ENCODE measurements at regions not wholly inside any gene's neighbourhood (a gene's known extent, or its start where the extent isn't known, plus 50 kb on each side); places are given as distances from the start of the nearest gene placed in this dataset.

- TF ChIP-seq USF1 (IDR thresholded peaks at IDR 0.05; ENCODE audit: borderline replicate concordance, low read depth) (no peak), NFIC (IDR thresholded peaks at IDR 0.05; ENCODE audit: borderline replicate concordance) (no peak), EP300 (IDR thresholded peaks at IDR 0.05; ENCODE audit: borderline replicate concordance in 1 of 2, low read depth in 1 of 2, low read length in 1 of 2) (no peak)
These were observed 400.8 kb upstream of the MYT1L start (continued) for GRCh38 chr2:2731816-2732284.

GRCh38 chr2:2731101-2731815 lies 400.2 kb upstream of the MYT1L start:
- TF ChIP-seq FOXM1 (IDR thresholded peaks at IDR 0.05; ENCODE audit: low read depth): no peak
- no peak for TF ChIP-seq FOXJ3 (CRISPR knock-in tag; IDR thresholded peaks at IDR 0.05)
- no peak for TF ChIP-seq RAD21 (IDR thresholded peaks at IDR 0.05; ENCODE audit: low read length)
- no peak for TF ChIP-seq ELF1 (IDR thresholded peaks at IDR 0.05)
- Histone ChIP-seq H3K9me2 (no peaks in the 10 kb centered on the region), H2AFZ (ENCODE audit: low read depth) (no peak overlapping the region), H3K27ac (ENCODE audit: low read depth in 2 of 2, low read length in 1 of 2) (no peak overlapping the region), H4K20me1 (ENCODE audit: insufficient read depth) (no peaks in the 10 kb centered on the region), H3K4me3 (ENCODE audit: low read depth in 2 of 2, low read length in 1 of 2) (no peak overlapping the region), H3K4me1 (ENCODE audit: control insufficient read depth in 1 of 2, insufficient read depth in 2 of 2, low read depth in 1 of 2, low read length in 1 of 2) (peaks cover 0 to 16% of the 10 kb centered on the region in 2 experiments; a peak in 1 of 4 replicates), H3K9me3 (no peaks in the 10 kb centered on the region), H3K4me2 (no peak overlapping the region), H3K36me3 (replicated peaks in 1 of 2; ENCODE audit: control insufficient read depth in 1 of 2, insufficient read depth in 2 of 2, low read length in 1 of 2) (no peaks in the 10 kb centered on the region), H3F3A (replicated peaks; ENCODE audit: insufficient read depth) (no peaks in the 10 kb centered on the region), H3K9ac (no peak overlapping the region), H3K27me3 (ENCODE audit: insufficient read depth) (no peaks in the 10 kb centered on the region), H3K79me2 (ENCODE audit: insufficient read depth) (no peaks in the 10 kb centered on the region)
- ChIA-PET POLR2A (no interaction called here), CTCF (interaction anchor here (1.0 to 1.6 kb wide), 3 partner anchors 11 to 28 kb away, joined by 3 to 5 read pairs (median 4); no protein-coding TSS in a partner anchor)
- WGBS (ENCODE audit: low lambda C conversion rate): 61% methylated on average over 17 of the region's 21 CpGs
- DNase-seq: no peak

GRCh38 chr2:2730301-2730833 lies 399.3 kb upstream of the MYT1L start:
- no peaks in the 10 kb centered on the region for H3K79me2 ChIP-seq (ENCODE audit: insufficient read depth)
- H3K27me3 ChIP-seq (ENCODE audit: insufficient read depth): no peaks in the 10 kb centered on the region
- no peaks in the 10 kb centered on the region for H3K36me3 ChIP-seq (replicated peaks in 1 of 2; ENCODE audit: control insufficient read depth in 1 of 2, insufficient read depth in 2 of 2, low read length in 1 of 2)
- ChIA-PET CTCF (interaction anchor here (1.0 kb wide), 1 partner anchor 29 kb away, joined by 4 read pairs; no protein-coding TSS in a partner anchor), POLR2A (interaction anchor here (1.2 kb wide), 1 partner anchor 14 kb away, joined by 3 read pairs; no protein-coding TSS in a partner anchor)
- no peaks in the 10 kb centered on the region for H3K9me2 ChIP-seq
- H3F3A ChIP-seq (replicated peaks; ENCODE audit: insufficient read depth): no peaks in the 10 kb centered on the region
- no peaks in the 10 kb centered on the region for H3K9me3 ChIP-seq
- no peaks in the 10 kb centered on the region for H4K20me1 ChIP-seq (ENCODE audit: insufficient read depth)
- no peak overlapping the region for H2AFZ ChIP-seq (ENCODE audit: low read depth)
- 54% methylated on average over 18 of the region's 18 CpGs for WGBS (ENCODE audit: low lambda C conversion rate)
- H3K9ac ChIP-seq: no peak overlapping the region
- H3K27ac ChIP-seq (ENCODE audit: low read depth in 2 of 2, low read length in 1 of 2): no peak overlapping the region
- H3K4me2 ChIP-seq: no peak overlapping the region
- H3K4me1 ChIP-seq (ENCODE audit: control insufficient read depth in 1 of 2, insufficient read depth in 2 of 2, low read depth in 1 of 2, low read length in 1 of 2): peaks cover 0 to 14% of the 10 kb centered on the region in 2 experiments; a peak in 1 of 4 replicates
- no peak for DNase-seq
- H3K4me3 ChIP-seq (ENCODE audit: low read depth in 2 of 2, low read length in 1 of 2): no peak overlapping the region
- no peak for TF ChIP-seq IRF3 (IDR thresholded peaks at IDR 0.05; ENCODE audit: low read depth, low read length)
- TF ChIP-seq POLR2AphosphoS5 (IDR thresholded peaks at IDR 0.05; ENCODE audit: low read depth, low read length): no peak
- TF ChIP-seq USF1 (IDR thresholded peaks at IDR 0.05; ENCODE audit: borderline replicate concordance, low read depth): no peak
- no peak for TF ChIP-seq SIN3A (IDR thresholded peaks at IDR 0.05; ENCODE audit: borderline replicate concordance, low read depth, low read length)
- TF ChIP-seq FOSL2 (IDR thresholded peaks at IDR 0.05; ENCODE audit: borderline replicate concordance, low read depth): no peak
- no peak for TF ChIP-seq REST (IDR thresholded peaks at IDR 0.05; ENCODE audit: low read depth, low read length)
- no peak for TF ChIP-seq MEF2A (IDR thresholded peaks at IDR 0.05; ENCODE audit: borderline replicate concordance, low read depth)
- no peak for TF ChIP-seq USF2 (IDR thresholded peaks at IDR 0.05; ENCODE audit: borderline replicate concordance, low read depth, low read length)
- TF ChIP-seq JUND (IDR thresholded peaks at IDR 0.05): no peak
- no peak for TF ChIP-seq RXRA (IDR thresholded peaks at IDR 0.05; ENCODE audit: borderline replicate concordance, low read depth)
- no peak for TF ChIP-seq GATA2 (CRISPR knock-in tag; IDR thresholded peaks at IDR 0.05)
- TF ChIP-seq FOXJ3 (CRISPR knock-in tag; IDR thresholded peaks at IDR 0.05): no peak
